SJCRH30 (cell line): ENCODE measurements at regions not wholly inside any gene's neighbourhood (a gene's known extent, or its start where the extent isn't known, plus 50 kb on each side); places are given as distances from the start of the nearest gene placed in this dataset.

Experiments used
- DNase-seq, 2 experiments: peaks; one replicate each; pipeline ENCODE4 v3.0.0-alpha.2; 2015 to 2020
- H3K27ac ChIP-seq: fragments of 250-450 bp; sonication (Bioruptor Pico); 2 replicates; pipeline ENCODE4 v1.5.1; 2020; ENCODE audit warnings: mild to moderate bottlenecking, moderate library complexity
- H3K27me3 ChIP-seq: fragments of 250-450 bp; sonication (Bioruptor Pico); 2 replicates; pipeline ENCODE4 v1.5.1; 2020; ENCODE audit warnings: mild to moderate bottlenecking, moderate library complexity
- H3K36me3 ChIP-seq: fragments of 250-450 bp; sonication (Bioruptor Pico); 2 replicates; pipeline ENCODE4 v1.5.1; 2020; ENCODE audit warnings: mild to moderate bottlenecking, moderate library complexity
- H3K4me1 ChIP-seq: fragments of 250-450 bp; sonication (Bioruptor Pico); 2 replicates; pipeline ENCODE4 v1.5.1; 2020; ENCODE audit warnings: mild to moderate bottlenecking, moderate library complexity
- H3K4me3 ChIP-seq: fragments of 250-450 bp; sonication (Bioruptor Pico); 2 replicates; pipeline ENCODE4 v1.5.1; 2020; ENCODE audit warnings: mild to moderate bottlenecking, moderate library complexity
- H3K9me3 ChIP-seq: fragments of 250-450 bp; sonication (Bioruptor Pico); replicated peaks from 2 replicates; pipeline ENCODE4 v1.5.1; 2020; ENCODE audit warnings: mild to moderate bottlenecking, moderate library complexity

GRCh38 chr2:174697255-174697654 is 67.0 kb downstream of the CHRNA1 start:
- H3K4me3 ChIP-seq, result no peak overlapping the region
- no peak overlapping the region for H3K27ac ChIP-seq
- H3K27me3 ChIP-seq, result no peaks in the 10 kb centered on the region
- H3K36me3 ChIP-seq, result no peaks in the 10 kb centered on the region
- H3K9me3 ChIP-seq, result no peaks in the 10 kb centered on the region
- peak; percentile 71 to 85 for DNase-seq
- no peaks in the 10 kb centered on the region for H3K4me1 ChIP-seq

DNA sequence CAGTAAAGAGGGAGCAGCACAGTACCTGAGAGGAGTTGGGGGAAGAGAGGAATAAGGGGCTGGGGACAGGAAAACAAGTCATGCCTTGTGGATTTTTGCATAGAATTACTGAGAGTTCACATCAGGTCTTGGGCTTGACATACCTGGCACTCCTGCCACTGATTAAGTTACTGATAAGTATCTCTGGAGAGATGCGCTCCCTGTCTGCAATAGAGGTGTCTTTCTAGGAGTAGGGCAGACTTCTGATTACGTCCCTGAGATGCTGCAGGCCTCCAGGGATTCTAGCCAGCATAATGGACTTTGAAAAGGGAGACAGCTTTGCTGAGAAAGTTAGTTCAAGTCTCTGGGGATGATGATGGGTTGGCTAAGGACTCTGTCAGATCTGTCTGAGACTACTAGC is 69.4 kb downstream of the CHRNA1 start:
- no peaks in the 10 kb centered on the region for H3K4me1 ChIP-seq
- H3K36me3 ChIP-seq, result no peaks in the 10 kb centered on the region
- H3K4me3 ChIP-seq, result no peak overlapping the region
- no peak overlapping the region for H3K27ac ChIP-seq
- no peak for DNase-seq
- no peaks in the 10 kb centered on the region for H3K9me3 ChIP-seq
- no peaks in the 10 kb centered on the region for H3K27me3 ChIP-seq

DNA sequence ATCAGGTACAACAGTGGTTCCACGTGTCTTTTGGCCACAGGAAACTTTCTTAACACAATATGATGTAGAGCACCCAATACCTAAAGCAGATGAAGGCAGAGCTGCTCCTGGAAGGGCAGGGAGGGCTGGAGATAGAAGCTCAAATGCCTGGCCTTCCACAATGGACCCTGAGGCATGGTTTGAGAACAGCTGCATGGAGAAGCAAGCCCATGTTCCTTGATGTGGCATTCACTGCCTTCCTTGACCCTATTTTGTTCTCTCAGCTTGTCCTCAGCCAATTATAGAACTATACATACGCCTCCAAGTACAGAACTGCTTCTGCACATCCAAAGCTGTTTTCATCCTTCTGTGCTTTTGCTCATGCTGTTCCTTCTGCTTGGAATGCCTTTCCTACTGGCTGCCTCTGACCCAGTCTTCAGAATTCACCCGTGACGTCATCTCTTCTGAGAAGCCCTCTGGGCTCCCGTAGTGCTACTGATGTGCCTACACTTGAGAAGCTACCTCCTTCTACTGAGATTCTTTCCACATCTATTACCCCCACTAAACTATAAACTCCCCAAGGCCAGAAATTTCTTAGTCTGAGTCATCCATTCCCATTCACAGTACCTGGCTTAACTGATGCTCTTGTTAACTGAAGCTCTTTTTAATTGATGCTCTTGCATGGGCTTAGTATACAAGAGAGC is 69.9 kb downstream of the CHRNA1 start:
- peak; percentile 21 to 61 for DNase-seq
- H3K36me3 ChIP-seq, result no peaks in the 10 kb centered on the region
- no peak overlapping the region for H3K27ac ChIP-seq
- H3K4me1 ChIP-seq, result no peaks in the 10 kb centered on the region
- H3K27me3 ChIP-seq, result no peaks in the 10 kb centered on the region
- H3K4me3 ChIP-seq, result no peak overlapping the region
- no peaks in the 10 kb centered on the region for H3K9me3 ChIP-seq

- Histone ChIP-seq H3K4me3 (no peak overlapping the region), H3K27me3 (no peaks in the 10 kb centered on the region), H3K36me3 (no peaks in the 10 kb centered on the region), H3K4me1 (no peaks in the 10 kb centered on the region), H3K27ac (no peak overlapping the region), H3K9me3 (no peaks in the 10 kb centered on the region)
- DNase-seq, result no peak
These were observed 70.9 kb downstream of the CHRNA1 start for GRCh38 chr2:174693344-174693743.

DNA sequence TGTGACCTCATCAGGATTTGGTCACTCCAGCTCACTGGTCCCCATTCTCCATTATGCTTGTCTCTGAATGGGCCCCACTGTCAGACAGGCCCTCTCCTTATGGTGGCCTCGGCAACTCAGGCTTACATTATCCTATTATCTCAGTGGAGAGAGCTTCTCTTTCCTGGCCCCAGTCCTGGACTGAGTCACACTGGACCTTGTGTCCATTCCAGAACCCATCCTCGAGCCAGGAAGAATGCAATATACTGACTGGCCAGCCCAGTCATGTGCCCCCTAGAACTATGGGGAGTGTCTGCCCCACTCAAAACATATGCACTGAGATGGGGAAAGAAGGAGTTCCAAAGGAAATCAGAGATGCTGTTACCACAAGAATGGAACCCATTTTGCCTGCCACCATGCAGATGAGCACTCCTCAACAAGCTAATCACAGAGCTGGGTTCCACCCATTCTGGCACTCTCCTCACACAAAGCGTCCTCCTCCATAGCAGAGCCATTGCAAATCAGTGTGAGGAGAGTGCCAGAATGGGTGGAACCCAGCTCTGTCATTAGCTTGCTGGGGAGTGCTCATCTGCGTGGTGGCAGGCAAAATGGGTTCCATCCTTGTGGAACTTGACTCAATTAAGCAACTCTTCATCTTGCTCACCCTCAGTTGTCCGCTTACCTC is 71.9 kb downstream of the CHRNA1 start:
- H3K27ac ChIP-seq, result no peak overlapping the region
- H3K27me3 ChIP-seq, result no peaks in the 10 kb centered on the region
- DNase-seq, result no peak
- no peaks in the 10 kb centered on the region for H3K4me1 ChIP-seq
- H3K9me3 ChIP-seq, result no peaks in the 10 kb centered on the region
- H3K4me3 ChIP-seq, result no peak overlapping the region
- H3K36me3 ChIP-seq, result no peaks in the 10 kb centered on the region

- H3K4me1 ChIP-seq, result no peaks in the 10 kb centered on the region
- no peaks in the 10 kb centered on the region for H3K9me3 ChIP-seq
- no peak overlapping the region for H3K27ac ChIP-seq
- H3K4me3 ChIP-seq, result no peak overlapping the region
- no peaks in the 10 kb centered on the region for H3K27me3 ChIP-seq
- peak in 1 of 2 experiments; percentile 29 for DNase-seq
- no peaks in the 10 kb centered on the region for H3K36me3 ChIP-seq
These were observed 73.0 kb downstream of the CHRNA1 start for GRCh38 chr2:174691201-174691779.

- H3K27me3 ChIP-seq, result no peaks in the 10 kb centered on the region
- no peaks in the 10 kb centered on the region for H3K9me3 ChIP-seq
- DNase-seq, result no peak
These were observed 74.2 kb downstream of the CHRNA1 start for GRCh38 chr2:174690026-174690425.

GRCh38 chr2:174688079-174688478 is 76.2 kb downstream of the CHRNA1 start:
- no peaks in the 10 kb centered on the region for H3K27me3 ChIP-seq
- H3K36me3 ChIP-seq, result no peaks in the 10 kb centered on the region
- DNase-seq, result peak in 1 of 2 experiments; percentile 47
- H3K9me3 ChIP-seq, result no peaks in the 10 kb centered on the region
- no peaks in the 10 kb centered on the region for H3K4me1 ChIP-seq
- no peak overlapping the region for H3K27ac ChIP-seq
- no peak overlapping the region for H3K4me3 ChIP-seq

More at GRCh38 chr2:174690026-174690425, 74.2 kb downstream of the CHRNA1 start:
- Histone ChIP-seq H3K4me1 (no peaks in the 10 kb centered on the region), H3K36me3 (no peaks in the 10 kb centered on the region), H3K4me3 (no peak overlapping the region), H3K27ac (no peak overlapping the region)

GRCh38 chr2:174686430-174686829 is 77.8 kb downstream of the CHRNA1 start:
- Histone ChIP-seq H3K9me3 (no peaks in the 10 kb centered on the region), H3K4me1 (no peaks in the 10 kb centered on the region), H3K27ac (no peak overlapping the region), H3K36me3 (no peaks in the 10 kb centered on the region), H3K4me3 (no peak overlapping the region), H3K27me3 (no peaks in the 10 kb centered on the region)
- no peak for DNase-seq

- no peaks in the 10 kb centered on the region for H3K9me3 ChIP-seq
- no peaks in the 10 kb centered on the region for H3K36me3 ChIP-seq
- H3K4me3 ChIP-seq, result peak overlapping the region; percentile 84
- 0 out of 2 replicates have a peak, but pooled peaks cover 3% of the 10 kb centered on the region for H3K4me1 ChIP-seq
- H3K27ac ChIP-seq, result peak overlapping the region; percentile 63
- peak; percentile 30 to 56 for DNase-seq
- H3K27me3 ChIP-seq, result no peaks in the 10 kb centered on the region
These were observed 80.9 kb downstream of the CHRNA1 start for GRCh38 chr2:174683392-174683759.

- Histone ChIP-seq H3K36me3 (no peaks in the 10 kb centered on the region), H3K4me1 (0 out of 2 replicates have a peak, but pooled peaks cover 3% of the 10 kb centered on the region), H3K27ac (peak overlapping the region; percentile 63), H3K4me3 (peak overlapping the region; percentile 84), H3K9me3 (no peaks in the 10 kb centered on the region), H3K27me3 (no peaks in the 10 kb centered on the region)
- peak; percentile 82 to 84 for DNase-seq
These were observed 81.5 kb downstream of the CHRNA1 start for GRCh38 chr2:174682578-174683391.

GRCh38 chr2:174682007-174682577 is 82.2 kb downstream of the CHRNA1 start:
- peak; percentile 60 to 65 for DNase-seq
- Histone ChIP-seq H3K36me3 (0 out of 2 replicates have a peak, but pooled peaks cover 3% of the 10 kb centered on the region), H3K4me1 (0 out of 2 replicates have a peak, but pooled peaks cover 3% of the 10 kb centered on the region), H3K27me3 (no peaks in the 10 kb centered on the region), H3K9me3 (no peaks in the 10 kb centered on the region), H3K4me3 (peak overlapping the region; percentile 84), H3K27ac (peak overlapping the region; percentile 63)

DNA sequence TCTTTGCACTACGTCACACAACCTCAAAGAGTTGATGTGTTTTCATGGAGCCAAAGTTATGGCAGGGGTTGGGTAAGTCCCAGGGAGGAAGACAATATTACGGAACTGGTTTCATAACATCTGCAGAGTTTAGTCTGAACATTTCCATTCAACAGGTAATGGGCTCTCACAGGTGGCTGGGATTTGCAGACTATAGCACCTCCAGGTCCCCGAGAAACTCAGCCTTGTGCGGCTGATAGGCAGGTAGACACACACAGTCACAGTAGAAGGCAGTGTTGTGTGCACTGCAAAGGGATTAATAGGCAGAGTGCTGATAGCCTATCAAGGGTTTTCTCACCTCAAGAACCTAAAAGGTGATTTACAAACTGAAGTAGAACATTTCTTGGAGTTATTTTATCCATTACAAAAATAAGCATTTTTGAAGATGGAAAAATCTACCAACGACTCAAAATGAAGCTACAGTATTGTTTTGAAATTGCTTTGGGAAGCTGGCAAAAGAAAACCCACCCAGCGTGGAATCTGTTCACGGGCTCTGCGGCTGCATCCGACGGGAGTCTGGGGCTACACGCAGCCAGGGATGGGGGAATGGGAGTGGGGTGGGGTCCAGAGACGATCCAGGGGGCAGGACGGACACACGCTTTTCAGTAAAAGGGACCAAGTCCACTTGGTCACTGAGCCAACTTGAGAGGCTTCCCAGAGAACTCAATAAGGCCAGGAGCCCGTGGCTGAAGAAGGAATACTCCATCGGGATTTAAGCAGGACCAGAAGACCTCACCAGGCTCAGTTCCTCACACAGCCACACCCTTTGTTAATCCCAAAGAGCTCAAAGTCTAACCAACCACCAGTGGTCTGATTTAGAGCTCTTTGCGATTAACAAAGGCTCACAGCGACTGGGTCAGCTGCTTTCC is 82.9 kb downstream of the CHRNA1 start:
- H3K27ac ChIP-seq, result peak overlapping the region; percentile 63
- 0 out of 2 replicates have a peak, but pooled peaks cover 3% of the 10 kb centered on the region for H3K4me1 ChIP-seq
- peak overlapping the region; percentile 84 for H3K4me3 ChIP-seq
- peak; percentile 45 to 68 for DNase-seq
- H3K27me3 ChIP-seq, result no peaks in the 10 kb centered on the region
- no peaks in the 10 kb centered on the region for H3K9me3 ChIP-seq
- peaks cover 4% of the 10 kb centered on the region; the same call in 1 of the 2 replicates for H3K36me3 ChIP-seq
